HCT116 (cell line): ENCODE measurements at regions not wholly inside any gene's neighbourhood (a gene's known extent, or its start where the extent isn't known, plus 50 kb on each side); places are given as distances from the start of the nearest gene placed in this dataset.

Experiments
- ATAC-seq: fragments of 200-7000 bp; cut with Tn5 transposase; 2 replicates; pipeline ENCODE4 v1.9.1; 2020; ENCODE audit warnings: mild to moderate bottlenecking, moderate library complexity
- BruUV-seq: library from RNA; stranded (reverse); fragments of 400-500 nt; replicated peaks from 2 replicates; lab custom pipeline; 2021; lab: Mats Ljungman, UMichigan
- CTCF ChIA-PET: fragments of 300-600 bp; sonication (Branson Sonifier 250); formaldehyde crosslinking; loops from one replicate; lab custom pipeline; 2021; ENCODE audit warnings: antibody characterized with exemption; lab: Charles Lee
- POLR2A ChIA-PET: fragments of 300-600, 350-600 bp; sonication (Branson Sonifier 250); formaldehyde crosslinking; loops from one replicate; lab custom pipeline; 2021; ENCODE audit warnings: antibody characterized with exemption; lab: Charles Lee
- RAD21 ChIA-PET, 2 experiments: fragments of 300-600 bp; sonication (Branson Sonifier 250); formaldehyde crosslinking; loops; one replicate each; lab custom pipeline; 2023; ENCODE audit warnings: low total read pairs in 2 of 2; ENCODE audit not compliant: uncharacterized antibody in 2 of 2, unreplicated experiment in 2 of 2, low non-redundant PET in 1 of 2; lab: Charles Lee
- DNase-seq: peaks from one replicate; pipeline ENCODE4 v3.0.0-alpha.2; 2010; ENCODE audit warnings: low read depth, low spot score
- H2AFZ ChIP-seq: fragments of 200-600 bp; shearing (Covaris generic), sonication (generic); 2 replicates; pipeline ENCODE4 v1.6.1; 2017; ENCODE audit warnings: low read depth, mixed run types, mixed read lengths, antibody characterized with exemption, low read length; ENCODE audit not compliant: poor library complexity, severe bottlenecking
- H3K27ac ChIP-seq: 2 replicates; pipeline ENCODE4 v1.5.1; 2012; ENCODE audit warnings: low read depth, low read length
- H3K27me3 ChIP-seq: fragments of 200-600 bp; sonication (generic); 2 replicates; pipeline ENCODE4 v1.6.1; 2016; ENCODE audit warnings: mixed run types, low read length, mixed read lengths; ENCODE audit not compliant: insufficient read depth
- H3K36me3 ChIP-seq, 2 experiments: fragments of 200-500 bp in 1 of 2; fragments of 200-600 bp in 1 of 2; sonication (Bioruptor generic) in 1 of 2; sonication (generic) in 1 of 2; 2 replicates each; pipeline versions ENCODE4 v1.5.1 to v1.6.1; 2014 to 2016; ENCODE audit warnings: low read length in 2 of 2, inconsistent platforms in 1 of 2, mixed read lengths in 1 of 2, mixed run types in 1 of 2; ENCODE audit not compliant: insufficient read depth in 2 of 2, control insufficient read depth in 1 of 2
- H3K4me1 ChIP-seq, 2 experiments: fragments of 200-600 bp in 1 of 2; sonication (generic) in 1 of 2; 2 replicates each; pipeline versions ENCODE4 v1.5.1 to v1.6.1; 2012 to 2017; ENCODE audit warnings: low read length in 2 of 2, inconsistent platforms in 1 of 2, mild to moderate bottlenecking in 1 of 2, mixed read lengths in 1 of 2, mixed run types in 1 of 2, moderate library complexity in 1 of 2; ENCODE audit not compliant: insufficient read depth in 2 of 2, control insufficient read depth in 1 of 2
- H3K4me2 ChIP-seq: fragments of 200-600 bp; sonication (generic); 2 replicates; pipeline ENCODE4 v1.6.1; 2017; ENCODE audit warnings: mixed run types, low read length, mixed read lengths
- H3K4me3 ChIP-seq, 2 experiments: fragments of 200-600 bp in 1 of 2; sonication (generic) in 1 of 2; replicated peaks in 1 of 2; 2 replicates each; pipeline ENCODE4 v1.5.1; 2011 to 2016; ENCODE audit warnings: low read length in 2 of 2, control low read depth in 1 of 2, low read depth in 1 of 2, mild to moderate bottlenecking in 1 of 2, mixed read lengths in 1 of 2, mixed run types in 1 of 2
- H3K79me2 ChIP-seq: fragments of 200-600 bp; sonication (generic); 2 replicates; pipeline ENCODE4 v1.6.1; 2017; ENCODE audit warnings: mild to moderate bottlenecking, mixed run types, low read length, moderate library complexity, mixed read lengths; ENCODE audit not compliant: insufficient read depth
- H3K9ac ChIP-seq: fragments of 200-600 bp; sonication (generic); 2 replicates; pipeline ENCODE4 v1.6.1; 2016; ENCODE audit warnings: low read length, mixed read lengths
- H3K9me2 ChIP-seq: fragments of 200-600 bp; sonication (generic), shearing (Covaris generic); 2 replicates; pipeline ENCODE4 v1.6.1; 2017; ENCODE audit warnings: mixed run types, mild to moderate bottlenecking, moderate library complexity; ENCODE audit not compliant: insufficient read depth
- H3K9me3 ChIP-seq, 2 experiments: fragments of 200-500 bp in 1 of 2; fragments of 200-600 bp in 1 of 2; sonication (Bioruptor generic) in 1 of 2; sonication (generic) in 1 of 2; 2 replicates each; pipeline ENCODE4 v1.6.1; 2014 to 2017; ENCODE audit warnings: low read length in 2 of 2, mixed read lengths in 2 of 2, inconsistent platforms in 1 of 2, low read depth in 1 of 2, mild to moderate bottlenecking in 1 of 2, mixed run types in 1 of 2, moderate library complexity in 1 of 2; ENCODE audit not compliant: control insufficient read depth in 1 of 2, insufficient read depth in 1 of 2
- H4K20me1 ChIP-seq: fragments of 200-600 bp; sonication (generic), shearing (Covaris generic); 2 replicates; pipeline ENCODE4 v1.6.1; 2017; ENCODE audit warnings: mixed run types, mild to moderate bottlenecking, moderate library complexity; ENCODE audit not compliant: insufficient read depth
- CBX3 ChIP-seq: IDR thresholded peaks from 2 replicates; pipeline ENCODE4 v1.6.1; 2012; ENCODE audit warnings: low read depth
- CEBPB ChIP-seq: IDR thresholded peaks from 2 replicates; pipeline ENCODE4 v1.6.1; 2012; ENCODE audit warnings: low read depth
- EGR1 ChIP-seq: IDR thresholded peaks from 2 replicates; pipeline ENCODE4 v1.6.1; 2012; ENCODE audit warnings: low read depth
- FOSL1 ChIP-seq: IDR thresholded peaks from 2 replicates; pipeline ENCODE4 v1.6.1; 2012; ENCODE audit warnings: low read depth
- JUND ChIP-seq: IDR thresholded peaks from 2 replicates; pipeline ENCODE4 v1.6.1; 2012
- POLR2A ChIP-seq: IDR thresholded peaks from 2 replicates; pipeline ENCODE4 v1.7.0; 2011; ENCODE audit warnings: borderline replicate concordance; ENCODE audit not compliant: insufficient read depth, insufficient read length; ENCODE audit errors: extremely low read depth
- POLR2AphosphoS5 ChIP-seq: IDR thresholded peaks from 2 replicates; pipeline ENCODE4 v1.6.1; 2011; ENCODE audit warnings: mild to moderate bottlenecking, low read depth, low read length, moderate library complexity
- RAD21 ChIP-seq: IDR thresholded peaks from 2 replicates; pipeline ENCODE4 v1.6.1; 2012; ENCODE audit warnings: low read depth, mild to moderate bottlenecking
- SP1 ChIP-seq: IDR thresholded peaks from 2 replicates; pipeline ENCODE4 v1.6.1; 2012; ENCODE audit warnings: low read depth
- ZBTB33 ChIP-seq: IDR thresholded peaks from 2 replicates; pipeline ENCODE4 v1.6.1; 2011; ENCODE audit warnings: mild to moderate bottlenecking, low read length, moderate library complexity; ENCODE audit not compliant: insufficient replicate concordance; ENCODE audit errors: extremely low read depth
- intact Hi-C: fragments of 100-400 bp; cut with micrococcal nuclease; formaldehyde crosslinking; loops from 2 replicates; pipeline ENCODE4 v1.10.0; 2022

- CTCF ChIA-PET, result no interaction called here
- DNase-seq, result no peak
- BruUV-seq, result no TSS peak
Observed at GRCh38 chr2:217418090-217418489, 558.2 kb upstream of the TNP1 start.

GRCh38 chr2:217417536-217417935 lies 557.7 kb upstream of the TNP1 start:
- TF ChIP-seq FOSL1 (no peak), SP1 (no peak), POLR2A (no peak)
- no peaks in the 10 kb centered on the region for H3K79me2 ChIP-seq
- no peaks in the 10 kb centered on the region for H3K4me1 ChIP-seq
- POLR2A ChIA-PET, result no interaction called here
- no TSS peak for BruUV-seq
- no peak overlapping the region for H3K9ac ChIP-seq
- H3K9me2 ChIP-seq, result no peaks in the 10 kb centered on the region
- no peak overlapping the region for H3K27ac ChIP-seq
- no peak overlapping the region for H3K4me3 ChIP-seq
- intact Hi-C loops, result no loop called here
- DNase-seq, result no peak
- RAD21 ChIA-PET, result no interaction called here
- no peaks in the 10 kb centered on the region for H4K20me1 ChIP-seq
- H2AFZ ChIP-seq, result no peak overlapping the region
- no peaks in the 10 kb centered on the region for H3K9me3 ChIP-seq
- CTCF ChIA-PET, result no interaction called here
- ATAC-seq, result no peak
- H3K4me2 ChIP-seq, result no peak overlapping the region
- H3K36me3 ChIP-seq, result no peaks in the 10 kb centered on the region
- peaks cover 81% of the 10 kb centered on the region for H3K27me3 ChIP-seq

More at GRCh38 chr2:217418090-217418489, 558.2 kb upstream of the TNP1 start:
- no peaks in the 10 kb centered on the region for H3K9me3 ChIP-seq
- H3K27me3 ChIP-seq, result peaks cover 76% of the 10 kb centered on the region
- no peak overlapping the region for H3K9ac ChIP-seq
- ATAC-seq, result no peak
- RAD21 ChIA-PET, result no interaction called here
- H3K9me2 ChIP-seq, result no peaks in the 10 kb centered on the region
- H3K4me2 ChIP-seq, result no peak overlapping the region
- intact Hi-C loops, result no loop called here
- no peaks in the 10 kb centered on the region for H3K79me2 ChIP-seq
- no peaks in the 10 kb centered on the region for H3K4me1 ChIP-seq
- no peak overlapping the region for H3K4me3 ChIP-seq
- POLR2A ChIA-PET, result no interaction called here
- H2AFZ ChIP-seq, result no peak overlapping the region
- H3K27ac ChIP-seq, result no peak overlapping the region
- no peak for TF ChIP-seq FOSL1
- TF ChIP-seq CEBPB, result no peak
- TF ChIP-seq EGR1, result no peak
- no peak for TF ChIP-seq RAD21
- TF ChIP-seq POLR2AphosphoS5, result no peak
- no peak for TF ChIP-seq ZBTB33
- no peak for TF ChIP-seq JUND
- no peak for TF ChIP-seq CBX3
- H3K36me3 ChIP-seq, result no peaks in the 10 kb centered on the region
- no peaks in the 10 kb centered on the region for H4K20me1 ChIP-seq
